ENCODE measurements at regions not wholly inside any gene's neighbourhood (a gene's known extent, or its start where the extent isn't known, plus 50 kb on each side); places are given as distances from the start of the nearest gene placed in this dataset.

DNA sequence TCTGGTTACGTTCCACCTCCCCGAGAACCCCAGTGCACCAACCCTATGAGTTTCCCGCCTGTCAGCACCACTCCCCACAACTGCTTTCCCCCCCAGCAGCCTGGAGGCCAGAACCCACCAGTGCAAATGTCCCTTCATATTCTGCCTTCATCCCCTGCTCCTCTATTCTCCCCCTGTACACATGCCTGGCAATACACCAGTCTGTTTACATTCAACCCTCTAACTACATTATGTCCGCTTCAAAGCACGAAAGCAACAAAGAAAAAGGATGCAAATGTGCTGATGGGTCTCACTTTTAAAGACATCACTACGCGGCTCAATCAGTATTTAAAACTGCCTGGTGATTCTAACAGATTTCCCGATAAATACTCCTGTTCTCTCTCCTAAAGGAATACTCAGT is 126.7 kb upstream of the SORBS2 start:
- Histone ChIP-seq H3K36me3 (ENCODE audit: control insufficient read depth in 3 of 3, insufficient read depth in 2 of 3, low read depth in 1 of 3, low read length in 3 of 3) (no peaks in the 10 kb centered on the region), H3K9me3 (ENCODE audit: control insufficient read depth in 2 of 2, insufficient read depth in 1 of 2, low read depth in 1 of 2, low read length in 1 of 2) (no peaks in the 10 kb centered on the region), H3K27me3 (ENCODE audit: control insufficient read depth in 3 of 3, insufficient read depth in 3 of 3, low read length in 3 of 3) (no peaks in the 10 kb centered on the region), H3K27ac (ENCODE audit: low read depth in 1 of 3, low read length in 2 of 3) (no peak overlapping the region), H3K4me1 (ENCODE audit: control insufficient read depth in 3 of 3, insufficient read depth in 2 of 3, low read depth in 1 of 3, low read length in 2 of 3) (no peaks in the 10 kb centered on the region), H3K4me3 (ENCODE audit: low read depth in 1 of 3, low read length in 3 of 3) (no peak overlapping the region)
- FAIRE-seq = no peak
- 85 to 93% (median 92%) methylated on average over 8 of the region's 8 CpGs for WGBS, 3 donors
- no peak for DNase-seq

DNA sequence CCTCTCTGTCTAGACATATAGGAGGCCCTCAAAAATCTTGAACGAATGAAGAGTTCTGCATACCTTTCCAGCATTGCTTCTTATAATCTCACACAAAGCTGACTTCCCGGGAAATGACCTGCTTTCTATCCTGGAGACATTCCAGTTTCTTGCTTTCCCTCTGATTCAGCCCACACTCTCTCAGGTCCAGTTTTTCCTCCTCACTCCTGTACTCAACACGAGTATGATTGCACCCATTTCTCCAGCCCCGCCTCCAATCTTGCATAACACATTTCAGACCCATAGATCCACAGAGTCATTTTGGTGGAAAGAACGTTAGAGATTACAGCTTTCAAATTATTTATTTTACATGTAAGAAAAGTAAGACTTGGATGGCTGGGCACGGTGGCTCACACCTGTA is 127.5 kb upstream of the TLR3 start:
- 76 to 81% (median 76%) methylated on average over 6 of the region's 6 CpGs for WGBS, 3 donors
- FAIRE-seq = no peak

GRCh38 chr4:185945252-185945651 is 123.7 kb upstream of the TLR3 start:
- Histone ChIP-seq H3K27me3 (ENCODE audit: control insufficient read depth in 3 of 3, insufficient read depth in 3 of 3, low read length in 3 of 3) (no peaks in the 10 kb centered on the region), H3K27ac (ENCODE audit: low read depth in 1 of 3, low read length in 2 of 3) (no peak overlapping the region), H3K36me3 (ENCODE audit: control insufficient read depth in 3 of 3, insufficient read depth in 2 of 3, low read depth in 1 of 3, low read length in 3 of 3) (no peaks in the 10 kb centered on the region), H3K9me3 (ENCODE audit: control insufficient read depth in 2 of 2, insufficient read depth in 1 of 2, low read depth in 1 of 2, low read length in 1 of 2) (no peaks in the 10 kb centered on the region), H3K4me3 (ENCODE audit: low read depth in 1 of 3, low read length in 3 of 3) (no peak overlapping the region), H3K4me1 (ENCODE audit: control insufficient read depth in 3 of 3, insufficient read depth in 2 of 3, low read depth in 1 of 3, low read length in 2 of 3) (no peaks in the 10 kb centered on the region)
- 81 to 89% (median 82%) methylated on average over 1 of the region's 1 CpG for WGBS, 3 donors
- no peak for DNase-seq
- no peak for FAIRE-seq

More for the DNA sequence above, 127.5 kb upstream of the TLR3 start:
- Histone ChIP-seq H3K4me1 (ENCODE audit: control insufficient read depth in 3 of 3, insufficient read depth in 2 of 3, low read depth in 1 of 3, low read length in 2 of 3) (no peaks in the 10 kb centered on the region), H3K36me3 (ENCODE audit: control insufficient read depth in 3 of 3, insufficient read depth in 2 of 3, low read depth in 1 of 3, low read length in 3 of 3) (no peaks in the 10 kb centered on the region), H3K4me3 (ENCODE audit: low read depth in 1 of 3, low read length in 3 of 3) (no peak overlapping the region), H3K27ac (ENCODE audit: low read depth in 1 of 3, low read length in 2 of 3) (no peak overlapping the region), H3K9me3 (ENCODE audit: control insufficient read depth in 2 of 2, insufficient read depth in 1 of 2, low read depth in 1 of 2, low read length in 1 of 2) (no peaks in the 10 kb centered on the region), H3K27me3 (ENCODE audit: control insufficient read depth in 3 of 3, insufficient read depth in 3 of 3, low read length in 3 of 3) (no peaks in the 10 kb centered on the region)
- DNase-seq = no peak

- H3K4me1 ChIP-seq (ENCODE audit: control insufficient read depth in 3 of 3, insufficient read depth in 2 of 3, low read depth in 1 of 3, low read length in 2 of 3) = no peaks in the 10 kb centered on the region
- H3K36me3 ChIP-seq (ENCODE audit: control insufficient read depth in 3 of 3, insufficient read depth in 2 of 3, low read depth in 1 of 3, low read length in 3 of 3) = no peaks in the 10 kb centered on the region
- H3K4me3 ChIP-seq (ENCODE audit: low read depth in 1 of 3, low read length in 3 of 3) = no peak overlapping the region
- no peak for FAIRE-seq
- no peaks in the 10 kb centered on the region for H3K9me3 ChIP-seq (ENCODE audit: control insufficient read depth in 2 of 2, insufficient read depth in 1 of 2, low read depth in 1 of 2, low read length in 1 of 2)
- WGBS, 3 donors = 83 to 93% (median 85%) methylated on average over 3 of the region's 3 CpGs
- DNase-seq = no peak
- H3K27ac ChIP-seq (ENCODE audit: low read depth in 1 of 3, low read length in 2 of 3) = no peak overlapping the region
- H3K27me3 ChIP-seq (ENCODE audit: control insufficient read depth in 3 of 3, insufficient read depth in 3 of 3, low read length in 3 of 3) = no peaks in the 10 kb centered on the region
Measured at GRCh38 chr4:185945906-185946305, 123.0 kb upstream of the TLR3 start.

- FAIRE-seq = no peak
- DNase-seq = no peak
- WGBS, 3 donors = 79 to 89% (median 85%) methylated on average over 5 of the region's 5 CpGs
Measured at GRCh38 chr4:185950891-185951290, 118.1 kb upstream of the TLR3 start.

GRCh38 chr4:185955151-185955770 is 113.7 kb upstream of the TLR3 start:
- no peak for FAIRE-seq
- no peak for DNase-seq
- H3K27ac ChIP-seq (ENCODE audit: low read depth in 1 of 3, low read length in 2 of 3) = no peak overlapping the region
- no peaks in the 10 kb centered on the region for H3K9me3 ChIP-seq (ENCODE audit: control insufficient read depth in 2 of 2, insufficient read depth in 1 of 2, low read depth in 1 of 2, low read length in 1 of 2)
- H3K36me3 ChIP-seq (ENCODE audit: control insufficient read depth in 3 of 3, insufficient read depth in 2 of 3, low read depth in 1 of 3, low read length in 3 of 3) = no peaks in the 10 kb centered on the region
- H3K4me1 ChIP-seq (ENCODE audit: control insufficient read depth in 3 of 3, insufficient read depth in 2 of 3, low read depth in 1 of 3, low read length in 2 of 3) = no peaks in the 10 kb centered on the region
- H3K27me3 ChIP-seq (ENCODE audit: control insufficient read depth in 3 of 3, insufficient read depth in 3 of 3, low read length in 3 of 3) = peaks cover 0 to 8% (median 2%) of the 10 kb centered on the region in 3 donors
- WGBS, 3 donors = 81 to 87% (median 87%) methylated on average over 7 of the region's 7 CpGs
- H3K4me3 ChIP-seq (ENCODE audit: low read depth in 1 of 3, low read length in 3 of 3) = no peak overlapping the region

More at GRCh38 chr4:185950891-185951290, 118.1 kb upstream of the TLR3 start:
- no peaks in the 10 kb centered on the region for H3K4me1 ChIP-seq (ENCODE audit: control insufficient read depth in 3 of 3, insufficient read depth in 2 of 3, low read depth in 1 of 3, low read length in 2 of 3)
- H3K9me3 ChIP-seq (ENCODE audit: control insufficient read depth in 2 of 2, insufficient read depth in 1 of 2, low read depth in 1 of 2, low read length in 1 of 2) = no peaks in the 10 kb centered on the region
- peaks cover 0 to 4% (median 0%) of the 10 kb centered on the region in 3 donors for H3K27me3 ChIP-seq (ENCODE audit: control insufficient read depth in 3 of 3, insufficient read depth in 3 of 3, low read length in 3 of 3)
- H3K4me3 ChIP-seq (ENCODE audit: low read depth in 1 of 3, low read length in 3 of 3) = no peak overlapping the region
- no peak overlapping the region for H3K27ac ChIP-seq (ENCODE audit: low read depth in 1 of 3, low read length in 2 of 3)
- H3K36me3 ChIP-seq (ENCODE audit: control insufficient read depth in 3 of 3, insufficient read depth in 2 of 3, low read depth in 1 of 3, low read length in 3 of 3) = no peaks in the 10 kb centered on the region

DNA sequence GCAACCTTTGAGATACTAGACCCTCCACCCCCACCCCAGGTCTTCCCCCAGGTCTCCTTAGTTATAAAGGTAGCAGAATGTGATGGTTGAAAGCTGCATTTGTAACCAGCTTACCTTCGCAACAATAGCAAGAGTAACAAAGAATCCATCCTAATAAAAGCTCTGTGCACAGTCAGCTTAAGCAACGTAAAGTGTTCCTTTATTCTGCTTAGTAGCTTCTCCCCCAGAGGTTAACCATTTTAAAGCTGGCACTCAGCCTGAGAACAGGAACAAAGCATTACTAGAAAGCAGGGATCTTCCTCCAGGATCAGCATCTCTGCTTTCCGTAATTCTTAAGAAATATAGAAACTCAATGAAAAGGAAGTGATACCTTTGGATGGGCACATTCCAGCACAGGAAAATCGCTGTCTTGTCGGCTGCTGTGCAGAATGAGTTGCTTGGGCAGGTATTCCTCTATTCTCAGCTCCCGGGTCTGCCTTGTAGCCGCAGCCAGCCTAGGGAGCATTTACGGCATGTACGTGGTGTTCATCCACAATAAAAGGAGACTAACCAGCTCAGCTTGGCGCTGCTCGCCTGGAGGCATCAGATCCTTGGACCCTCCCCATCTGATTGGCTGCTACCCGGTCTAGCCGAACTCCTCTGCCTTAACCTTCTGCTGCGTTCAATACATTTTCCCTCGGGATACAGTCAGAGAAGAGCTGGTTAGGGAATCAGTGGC is 113.0 kb upstream of the TLR3 start:
- DNase-seq (no peak), FAIRE-seq (no peak)
- Histone ChIP-seq H3K4me3 (ENCODE audit: low read depth in 1 of 3, low read length in 3 of 3) (no peak overlapping the region), H3K36me3 (ENCODE audit: control insufficient read depth in 3 of 3, insufficient read depth in 2 of 3, low read depth in 1 of 3, low read length in 3 of 3) (no peaks in the 10 kb centered on the region), H3K9me3 (ENCODE audit: control insufficient read depth in 2 of 2, insufficient read depth in 1 of 2, low read depth in 1 of 2, low read length in 1 of 2) (no peaks in the 10 kb centered on the region), H3K27me3 (ENCODE audit: control insufficient read depth in 3 of 3, insufficient read depth in 3 of 3, low read length in 3 of 3) (peaks cover 0 to 8% (median 2%) of the 10 kb centered on the region in 3 donors), H3K4me1 (ENCODE audit: control insufficient read depth in 3 of 3, insufficient read depth in 2 of 3, low read depth in 1 of 3, low read length in 2 of 3) (no peaks in the 10 kb centered on the region), H3K27ac (ENCODE audit: low read depth in 1 of 3, low read length in 2 of 3) (no peak overlapping the region)
- 76 to 82% (median 77%) methylated on average over 15 of the region's 15 CpGs for WGBS, 3 donors

DNA sequence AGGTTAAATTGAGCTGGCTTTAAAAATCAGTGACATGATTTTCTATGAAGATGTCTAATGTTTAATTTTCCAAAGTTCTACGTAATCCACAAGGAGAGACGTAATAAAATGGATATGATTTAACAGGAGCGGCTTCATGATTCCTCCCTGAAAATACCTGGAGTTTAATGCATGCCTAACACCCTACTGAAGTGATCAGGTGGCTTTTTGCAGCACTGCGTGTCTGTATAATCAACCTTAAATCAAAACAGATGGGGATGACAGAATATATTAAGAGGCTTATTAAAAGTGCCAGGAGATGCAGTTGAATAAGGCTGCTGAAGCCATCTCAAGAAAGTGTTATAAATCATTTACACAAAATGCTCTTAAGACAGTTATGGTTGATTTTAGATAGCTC is 112.4 kb upstream of the TLR3 start:
- H3K4me3 ChIP-seq (ENCODE audit: low read depth in 1 of 3, low read length in 3 of 3) = no peak overlapping the region
- H3K27ac ChIP-seq (ENCODE audit: low read depth in 1 of 3, low read length in 2 of 3) = no peak overlapping the region
- DNase-seq (no peak), FAIRE-seq (no peak)
- no peaks in the 10 kb centered on the region for H3K9me3 ChIP-seq (ENCODE audit: control insufficient read depth in 2 of 2, insufficient read depth in 1 of 2, low read depth in 1 of 2, low read length in 1 of 2)
- WGBS, 3 donors = 75 to 85% (median 82%) methylated on average over 4 of the region's 4 CpGs
- H3K36me3 ChIP-seq (ENCODE audit: control insufficient read depth in 3 of 3, insufficient read depth in 2 of 3, low read depth in 1 of 3, low read length in 3 of 3) = no peaks in the 10 kb centered on the region
- H3K27me3 ChIP-seq (ENCODE audit: control insufficient read depth in 3 of 3, insufficient read depth in 3 of 3, low read length in 3 of 3) = peaks cover 0 to 8% (median 2%) of the 10 kb centered on the region in 3 donors
- H3K4me1 ChIP-seq (ENCODE audit: control insufficient read depth in 3 of 3, insufficient read depth in 2 of 3, low read depth in 1 of 3, low read length in 2 of 3) = no peaks in the 10 kb centered on the region
